ENCODE measurements at regions not wholly inside any gene's neighbourhood (a gene's known extent, or its start where the extent isn't known, plus 50 kb on each side); places are given as distances from the start of the nearest gene placed in this dataset.

- no peak for TF ChIP-seq CTCF (IDR thresholded peaks at IDR 0.05)
- no peak for TF ChIP-seq POLR2A (IDR thresholded peaks at IDR 0.05)
These were observed 70.6 kb upstream of the CTDP1 start for GRCh38 chr18:79608999-79609461.
